ENCODE measurements at regions not wholly inside any gene's neighbourhood (a gene's known extent, or its start where the extent isn't known, plus 50 kb on each side); places are given as distances from the start of the nearest gene placed in this dataset.
"Not testable (repeated sequence)": the region's sequence is repeated elsewhere in the genome, so short reads cannot be mapped to it uniquely, and the experiment has no call there.

GRCh38 chr7:17408904-17409290, 110.4 kb downstream of the AHR start:
- no peaks in the 10 kb centered on the region for H3K27me3 ChIP-seq (ENCODE audit: low read depth, low read length)
- TF ChIP-seq CTCF (IDR thresholded peaks at IDR 0.05; ENCODE audit: low read depth, low read length) (no peak), EZH2phosphoT487 (IDR thresholded peaks at IDR 0.05; ENCODE audit: low read depth) (no peak)
- peaks cover 42% of the 10 kb centered on the region for H3K4me1 ChIP-seq (ENCODE audit: low read length)
- H3K4me2 ChIP-seq (ENCODE audit: low read length) = peak overlapping the region; percentile 56
- no peaks in the 10 kb centered on the region for H3K79me2 ChIP-seq (ENCODE audit: low read length)
- H2AFZ ChIP-seq (ENCODE audit: low read depth, low read length) = no peak overlapping the region
- H3K9ac ChIP-seq (ENCODE audit: low read length) = no peak overlapping the region
- H3K4me3 ChIP-seq (ENCODE audit: low read length) = no peak overlapping the region
- H3K36me3 ChIP-seq (replicated peaks; ENCODE audit: low read depth, low read length) = no peaks in the 10 kb centered on the region
- H4K20me1 ChIP-seq (ENCODE audit: insufficient read depth, low read length) = no peaks in the 10 kb centered on the region
- peak overlapping the region; percentile 24; the same call in 1 of the 2 replicates for H3K27ac ChIP-seq (ENCODE audit: low read length)
- H3K9me3 ChIP-seq (ENCODE audit: insufficient read depth, low read length) = no peaks in the 10 kb centered on the region

GRCh38 chr7:17411922-17412321, 113.5 kb downstream of the AHR start:
- Histone ChIP-seq H4K20me1 (ENCODE audit: insufficient read depth, low read length) (no peaks in the 10 kb centered on the region), H3K36me3 (replicated peaks; ENCODE audit: low read depth, low read length) (no peaks in the 10 kb centered on the region), H3K4me3 (ENCODE audit: low read length) (no peak overlapping the region), H3K4me1 (ENCODE audit: low read length) (peaks cover 22% of the 10 kb centered on the region), H3K9me3 (ENCODE audit: insufficient read depth, low read length) (no peaks in the 10 kb centered on the region), H3K4me2 (ENCODE audit: low read length) (no peak overlapping the region), H3K27ac (ENCODE audit: low read length) (no peak overlapping the region), H3K79me2 (ENCODE audit: low read length) (no peaks in the 10 kb centered on the region), H3K27me3 (ENCODE audit: low read depth, low read length) (no peaks in the 10 kb centered on the region), H3K9ac (ENCODE audit: low read length) (no peak overlapping the region), H2AFZ (ENCODE audit: low read depth, low read length) (no peak overlapping the region)
- TF ChIP-seq EZH2phosphoT487 (IDR thresholded peaks at IDR 0.05; ENCODE audit: low read depth) = no peak
- no peak for TF ChIP-seq CTCF (IDR thresholded peaks at IDR 0.05; ENCODE audit: low read depth, low read length)

DNA sequence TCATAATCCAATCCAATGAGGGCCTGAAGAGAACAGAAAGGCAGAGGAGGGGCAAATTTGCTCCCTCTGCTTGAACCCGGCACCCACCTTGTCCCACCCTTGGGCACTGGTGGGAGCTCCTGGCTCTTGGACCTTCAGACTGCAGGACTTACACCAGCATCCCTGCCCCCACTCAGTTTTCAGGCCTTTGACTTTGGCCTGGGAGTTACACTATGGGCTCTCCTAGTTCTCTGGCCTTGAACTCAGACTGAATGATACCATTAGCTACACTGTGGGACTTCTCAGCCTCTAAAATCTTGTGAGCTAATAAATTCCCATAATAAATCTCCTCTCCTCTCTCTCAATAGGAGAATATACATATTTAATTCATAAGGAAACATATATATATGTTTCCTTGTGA, 114.4 kb downstream of the AHR start:
- Histone ChIP-seq H3K4me1 (ENCODE audit: low read length) (peaks cover 12% of the 10 kb centered on the region), H3K9ac (ENCODE audit: low read length) (no peak overlapping the region), H3K79me2 (ENCODE audit: low read length) (no peaks in the 10 kb centered on the region), H2AFZ (ENCODE audit: low read depth, low read length) (no peak overlapping the region), H3K36me3 (replicated peaks; ENCODE audit: low read depth, low read length) (no peaks in the 10 kb centered on the region), H3K9me3 (ENCODE audit: insufficient read depth, low read length) (no peaks in the 10 kb centered on the region), H3K27ac (ENCODE audit: low read length) (no peak overlapping the region), H3K4me2 (ENCODE audit: low read length) (no peak overlapping the region), H4K20me1 (ENCODE audit: insufficient read depth, low read length) (no peaks in the 10 kb centered on the region), H3K4me3 (ENCODE audit: low read length) (no peak overlapping the region), H3K27me3 (ENCODE audit: low read depth, low read length) (no peaks in the 10 kb centered on the region)
- TF ChIP-seq CTCF (IDR thresholded peaks at IDR 0.05; ENCODE audit: low read depth, low read length) (no peak), EZH2phosphoT487 (IDR thresholded peaks at IDR 0.05; ENCODE audit: low read depth) (no peak)

DNA sequence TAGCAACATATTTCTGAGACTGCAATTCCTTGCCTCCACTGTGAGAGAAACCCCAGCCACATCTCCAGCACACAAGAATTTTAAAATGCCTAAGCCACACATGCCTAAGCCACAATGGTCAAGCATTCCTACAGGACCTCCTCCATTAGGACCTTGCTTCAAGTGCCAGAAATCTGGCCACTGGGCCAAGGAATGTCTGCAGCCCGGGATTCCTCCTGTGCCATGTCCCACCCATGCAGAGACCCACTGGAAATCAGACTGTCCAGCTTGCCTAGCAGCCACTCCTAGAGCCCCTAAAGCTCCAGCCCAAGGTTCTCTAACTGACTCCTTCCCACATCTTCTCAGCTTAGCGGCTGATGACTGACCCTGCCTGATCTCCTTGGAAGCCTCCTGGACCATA, 117.5 kb downstream of the AHR start:
- Histone ChIP-seq H4K20me1 (ENCODE audit: insufficient read depth, low read length) (no peaks in the 10 kb centered on the region), H3K27ac (ENCODE audit: low read length) (no peak overlapping the region), H3K4me3 (ENCODE audit: low read length) (no peak overlapping the region), H3K9me3 (ENCODE audit: insufficient read depth, low read length) (no peaks in the 10 kb centered on the region), H3K27me3 (ENCODE audit: low read depth, low read length) (no peaks in the 10 kb centered on the region), H3K4me1 (ENCODE audit: low read length) (no peaks in the 10 kb centered on the region), H2AFZ (ENCODE audit: low read depth, low read length) (no peak overlapping the region), H3K9ac (ENCODE audit: low read length) (no peak overlapping the region), H3K4me2 (ENCODE audit: low read length) (no peak overlapping the region), H3K36me3 (replicated peaks; ENCODE audit: low read depth, low read length) (no peaks in the 10 kb centered on the region), H3K79me2 (ENCODE audit: low read length) (no peaks in the 10 kb centered on the region)
- TF ChIP-seq EZH2phosphoT487 (IDR thresholded peaks at IDR 0.05; ENCODE audit: low read depth) (no peak), CTCF (IDR thresholded peaks at IDR 0.05; ENCODE audit: low read depth, low read length) (no peak)

DNA sequence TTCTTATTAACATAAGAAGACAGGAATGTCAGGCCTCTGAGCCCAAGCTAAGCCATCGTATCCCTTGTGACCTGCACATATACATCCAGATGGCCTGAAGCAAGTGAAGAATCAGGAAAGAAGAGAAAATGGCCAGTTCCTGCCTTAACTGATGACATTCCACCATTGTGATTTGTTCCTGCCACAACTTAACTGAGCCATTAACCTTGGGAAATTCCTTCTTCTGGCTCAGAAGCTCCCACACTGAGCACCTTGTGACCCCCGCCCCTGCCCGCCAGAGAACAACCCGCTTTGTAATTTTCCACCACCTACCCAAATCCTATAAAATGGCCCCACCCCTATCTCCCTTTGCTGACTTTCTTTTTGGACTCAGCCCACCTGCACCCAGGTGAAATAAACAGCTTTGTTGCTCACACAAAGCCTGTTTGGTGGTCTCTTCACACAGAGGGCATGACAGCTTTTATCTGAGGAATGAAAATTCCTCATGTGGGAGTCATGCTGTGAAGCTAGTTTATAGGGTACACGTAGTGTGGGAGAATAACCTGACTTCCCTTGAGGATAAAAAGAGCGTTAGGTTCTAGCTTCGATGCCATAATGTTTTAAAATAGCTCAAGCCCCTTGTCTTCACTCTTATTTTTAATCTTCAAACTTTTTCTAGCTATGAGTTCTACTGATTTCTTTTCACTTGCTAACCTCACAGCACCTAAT, 122.0 kb downstream of the AHR start:
- H2AFZ ChIP-seq (ENCODE audit: low read depth, low read length); H3K36me3 ChIP-seq (replicated peaks; ENCODE audit: low read depth, low read length); H4K20me1 ChIP-seq (ENCODE audit: insufficient read depth, low read length): not testable (repeated sequence)

More for the DNA sequence above, 122.0 kb downstream of the AHR start:
- H3K27me3 ChIP-seq (ENCODE audit: low read depth, low read length); H3K4me3 ChIP-seq (ENCODE audit: low read length); H3K4me2 ChIP-seq (ENCODE audit: low read length); H3K27ac ChIP-seq (ENCODE audit: low read length); H3K9me3 ChIP-seq (ENCODE audit: insufficient read depth, low read length); H3K9ac ChIP-seq (ENCODE audit: low read length); H3K4me1 ChIP-seq (ENCODE audit: low read length); H3K79me2 ChIP-seq (ENCODE audit: low read length): not testable (repeated sequence)
